Pancreas (tissue), 10 donors: ENCODE measurements at regions not wholly inside any gene's neighbourhood (a gene's known extent, or its start where the extent isn't known, plus 50 kb on each side); places are given as distances from the start of the nearest gene placed in this dataset.

ENCODE experiments used
- ATAC-seq, 4 donors: fragments of 200-7000 bp; cut with Tn5 transposase; one replicate each; pipeline versions ENCODE4 v1.8.0 to v1.9.1; 2020; ENCODE audit warnings: mild to moderate bottlenecking in 4 of 4, moderate library complexity in 4 of 4
- DNase-seq, 6 donors: peaks; one replicate each; pipeline ENCODE4 v3.0.0-alpha.2; 2020
- FAIRE-seq: peaks from 2 replicates; lab custom pipeline; 2012; peaks lifted over from hg19 to GRCh38; lab: Jason Lieb, UNC
- H3K27ac ChIP-seq, 4 donors: fragments of 200-600 bp; sonication (generic); 1 replicate in 3 of 4; 2 replicates in 1 of 4; pipeline versions ENCODE4 v1.5.0 to v1.8.0; 2020
- H3K27me3 ChIP-seq, 4 donors: fragments of 200-600 bp; one replicate each; pipeline ENCODE4 v1.8.0; 2021
- H3K36me3 ChIP-seq, 3 donors: fragments of 200-600 bp; sonication (generic) in 1 of 3; one replicate each; pipeline versions ENCODE4 v1.5.0 to v1.8.0; 2020 to 2021
- H3K4me1 ChIP-seq, 3 donors: fragments of 200-600 bp; one replicate each; pipeline ENCODE4 v1.8.0; 2021
- H3K4me3 ChIP-seq, 4 donors: fragments of 200-600 bp; sonication (generic) in 2 of 4; one replicate each; pipeline versions ENCODE4 v1.5.0 to v1.8.0; 2020 to 2021
- H3K9me3 ChIP-seq, 4 donors: fragments of 200-600 bp; one replicate each; pipeline ENCODE4 v1.8.0; 2021
- CTCF ChIP-seq, 4 donors: fragments of 200-600 bp; sonication (generic) in 3 of 4; IDR thresholded peaks; one replicate each; pipeline versions ENCODE4 v1.5.0 to v1.8.0; 2021; ENCODE audit warnings: antibody characterized with exemption in 4 of 4
- WGBS, 2 donors: extraction: QIAGEN DNeasy Blood & Tissue Kit; methylation state at CpG; one replicate each; pipeline ENCODE4 v1.1.7; 2013; 5-methylcytosine and 5-hydroxymethylcytosine counted together
- intact Hi-C, 3 donors: fragments of 100-400 bp; cut with DNase I; formaldehyde crosslinking; loops; one replicate each; pipeline versions ENCODE4 v1.11.1 to v1.14.2; 2022
- donor health status: healthy with polysubstance abuse.
- donor health status: DM: no; HTN: no; CAD: no; lungs with moderate emphysema.
- donor health status: DM: no; HTN: no; CAD: no.
- donor health status: control.
- donor health status: control.
- donor health status: Bipolar disorder and iron deficiency.
- donor health status: DM: yes; HTN: yes; CAD: no.
- donor health status: DM: no; HTN: no; CAD: no.
- donor health status: DM: no; HTN: no; CAD: no.
- donor health status: DM: yes; HTN: yes; CAD: no.

- Histone ChIP-seq H3K4me3 (no peak overlapping the region), H3K9me3 (no peaks in the 10 kb centered on the region), H3K36me3 (no peaks in the 10 kb centered on the region), H3K4me1 (no peaks in the 10 kb centered on the region), H3K27ac (no peak overlapping the region), H3K27me3 (no peaks in the 10 kb centered on the region)
- DNase-seq, result no peak
- ATAC-seq, result no peak
- no peak for FAIRE-seq
- intact Hi-C loops, result no loop called here
- no peak for TF ChIP-seq CTCF (IDR thresholded peaks at IDR 0.05)
Observed at GRCh38 chr1:81304187-81304586, 496.5 kb upstream of the ADGRL2 start.

GRCh38 chr1:81299892-81300291 lies 500.8 kb upstream of the ADGRL2 start:
- no peak for FAIRE-seq
- 80 to 83% methylated on average over 2 of the region's 2 CpGs for WGBS, 2 donors
- H3K9me3 ChIP-seq, result no peaks in the 10 kb centered on the region
- no peak overlapping the region for H3K4me3 ChIP-seq
- no peaks in the 10 kb centered on the region for H3K27me3 ChIP-seq
- no peak overlapping the region for H3K27ac ChIP-seq
- no peaks in the 10 kb centered on the region for H3K4me1 ChIP-seq
- no peak for DNase-seq
- TF ChIP-seq CTCF (IDR thresholded peaks at IDR 0.05), result no peak
- intact Hi-C loops, result no loop called here
- no peaks in the 10 kb centered on the region for H3K36me3 ChIP-seq
- no peak for ATAC-seq

GRCh38 chr1:81298266-81298665 lies 502.5 kb upstream of the ADGRL2 start:
- Histone ChIP-seq H3K4me3 (no peak overlapping the region), H3K4me1 (no peaks in the 10 kb centered on the region), H3K9me3 (no peaks in the 10 kb centered on the region), H3K36me3 (no peaks in the 10 kb centered on the region), H3K27me3 (no peaks in the 10 kb centered on the region), H3K27ac (no peak overlapping the region)
- ATAC-seq (no peak), DNase-seq (no peak), FAIRE-seq (no peak)
- intact Hi-C loops, result no loop called here
- TF ChIP-seq CTCF (IDR thresholded peaks at IDR 0.05), result no peak
- WGBS, 2 donors, result 75 to 76% methylated on average over 3 of the region's 3 CpGs

GRCh38 chr1:81296601-81297000 lies 504.1 kb upstream of the ADGRL2 start:
- Histone ChIP-seq H3K4me1 (no peaks in the 10 kb centered on the region), H3K36me3 (no peaks in the 10 kb centered on the region), H3K27ac (no peak overlapping the region), H3K9me3 (no peaks in the 10 kb centered on the region), H3K27me3 (no peaks in the 10 kb centered on the region), H3K4me3 (no peak overlapping the region)
- no peak for TF ChIP-seq CTCF (IDR thresholded peaks at IDR 0.05)
- intact Hi-C loops, result no loop called here
- ATAC-seq (no peak), DNase-seq (no peak), FAIRE-seq (no peak)
- 24 to 91% methylated on average over 1 of the region's 1 CpG for WGBS, 2 donors

GRCh38 chr1:81290326-81290725 lies 510.4 kb upstream of the ADGRL2 start:
- no peaks in the 10 kb centered on the region for H3K36me3 ChIP-seq
- no peak overlapping the region for H3K27ac ChIP-seq
- FAIRE-seq (no peak), DNase-seq (no peak), ATAC-seq (no peak)
- WGBS, 2 donors, result 81 to 83% methylated on average over 6 of the region's 6 CpGs
- no peaks in the 10 kb centered on the region for H3K27me3 ChIP-seq
- intact Hi-C loops, result no loop called here
- H3K4me1 ChIP-seq, result no peaks in the 10 kb centered on the region
- H3K4me3 ChIP-seq, result no peak overlapping the region
- no peak for TF ChIP-seq CTCF (IDR thresholded peaks at IDR 0.05)
- H3K9me3 ChIP-seq, result no peaks in the 10 kb centered on the region
